GM23338 (cell line): ENCODE measurements at regions not wholly inside any gene's neighbourhood (a gene's known extent, or its start where the extent isn't known, plus 50 kb on each side); places are given as distances from the start of the nearest gene placed in this dataset.
"Not testable (repeated sequence)": the region's sequence is repeated elsewhere in the genome, so short reads cannot be mapped to it uniquely, and the experiment has no call there.

ENCODE experiments used
- ATAC-seq: fragments of 200-7000 bp; cut with Tn5 transposase; 3 replicates; pipeline ENCODE4 v1.9.1; 2020
- DNase-seq: peaks from one replicate; pipeline ENCODE4 v3.0.0-alpha.2; 2015; ENCODE audit warnings: low spot score
- H2AFZ ChIP-seq: fragments of 200-600 bp; sonication (generic); 2 replicates; pipeline ENCODE4 v1.8.0; 2016; ENCODE audit warnings: antibody characterized with exemption, mild to moderate bottlenecking, moderate library complexity
- H3F3A ChIP-seq: fragments of 200-600 bp; sonication (generic); replicated peaks from 2 replicates; pipeline ENCODE4 v1.8.0; 2017; ENCODE audit warnings: antibody characterized with exemption, mixed run types, low read depth
- H3K27ac ChIP-seq: fragments of 200-600 bp; sonication (generic); 2 replicates; pipeline ENCODE4 v1.6.1; 2016; ENCODE audit warnings: low read depth
- H3K27me3 ChIP-seq: fragments of 200-600 bp; sonication (generic); 2 replicates; pipeline ENCODE4 v1.8.0; 2016; ENCODE audit warnings: mild to moderate bottlenecking, mixed run types, moderate library complexity; ENCODE audit not compliant: insufficient read depth
- H3K36me3 ChIP-seq: fragments of 200-600 bp; sonication (generic); 2 replicates; pipeline ENCODE4 v1.8.0; 2016; ENCODE audit warnings: mild to moderate bottlenecking; ENCODE audit not compliant: insufficient read depth
- H3K4me1 ChIP-seq: fragments of 200-600 bp; sonication (generic); 2 replicates; pipeline ENCODE4 v1.8.0; 2016; ENCODE audit warnings: mild to moderate bottlenecking, moderate library complexity; ENCODE audit not compliant: insufficient read depth
- H3K4me2 ChIP-seq: fragments of 200-600 bp; sonication (generic); 2 replicates; pipeline ENCODE4 v1.7.1; 2017; ENCODE audit warnings: mixed run types
- H3K4me3 ChIP-seq: fragments of 200-600 bp; sonication (generic); 2 replicates; pipeline ENCODE4 v1.6.1; 2016; ENCODE audit warnings: mixed run types
- H3K79me2 ChIP-seq: fragments of 200-600 bp; sonication (generic); replicated peaks from 2 replicates; pipeline ENCODE4 v1.8.0; 2017; ENCODE audit warnings: mild to moderate bottlenecking; ENCODE audit not compliant: insufficient read depth
- H3K9me2 ChIP-seq: fragments of 200-600 bp; sonication (generic); 2 replicates; pipeline ENCODE4 v1.8.0; 2017; ENCODE audit not compliant: insufficient read depth
- H4K20me1 ChIP-seq: fragments of 200-600 bp; sonication (generic); replicated peaks from 2 replicates; pipeline ENCODE4 v1.8.0; 2017; ENCODE audit warnings: mild to moderate bottlenecking; ENCODE audit not compliant: insufficient read depth
- H3K27ac Mint-ChIP-seq: 2 replicates; pipeline ENCODE4 v1.8.0; 2020; ENCODE audit warnings: inconsistent platforms, mild to moderate bottlenecking, moderate library complexity, mixed read lengths
- H3K27me3 Mint-ChIP-seq: 3 replicates; pipeline ENCODE4 v1.8.0; 2022; ENCODE audit warnings: low read depth, mild to moderate bottlenecking, moderate library complexity, mixed read lengths, inconsistent platforms; ENCODE audit not compliant: insufficient read depth, poor library complexity
- H3K36me3 Mint-ChIP-seq: 3 replicates; pipeline ENCODE4 v1.8.0; 2021; ENCODE audit warnings: low read depth, mild to moderate bottlenecking, inconsistent platforms, moderate library complexity, mixed read lengths
- H3K4me1 Mint-ChIP-seq: 3 replicates; pipeline ENCODE4 v1.8.0; 2020; ENCODE audit warnings: mild to moderate bottlenecking, inconsistent platforms, mixed read lengths
- H3K4me3 Mint-ChIP-seq: 3 replicates; pipeline ENCODE4 v1.8.0; 2021; ENCODE audit warnings: moderate library complexity, mild to moderate bottlenecking, inconsistent platforms, mixed read lengths
- H3K9me3 Mint-ChIP-seq: 3 replicates; pipeline ENCODE4 v1.8.0; 2020; ENCODE audit warnings: moderate library complexity, mild to moderate bottlenecking, inconsistent platforms, mixed read lengths
- CREB1 ChIP-seq: fragments of 250-450 bp; sonication (Bioruptor Pico); IDR thresholded peaks from 2 replicates; pipeline ENCODE4 v1.5.0; 2020; ENCODE audit warnings: low read depth, mild to moderate bottlenecking, moderate library complexity
- CTCF ChIP-seq, 2 experiments: fragments of 200-600 bp in 1 of 2; sonication (generic) in 1 of 2; conservative IDR thresholded peaks; 2 replicates each; pipeline versions ENCODE4 v1.5.1 to v1.6.1; 2016 to 2017; ENCODE audit warnings: antibody characterized with exemption in 2 of 2, low read depth in 2 of 2, mild to moderate bottlenecking in 2 of 2, moderate library complexity in 1 of 2
- ETS1 ChIP-seq: IDR thresholded peaks from 2 replicates; pipeline ENCODE4 v1.6.1; 2016; ENCODE audit warnings: antibody characterized with exemption
- JUNB ChIP-seq: IDR thresholded peaks from one replicate; pipeline ENCODE4 v1.6.1; 2016; ENCODE audit warnings: antibody characterized with exemption; ENCODE audit not compliant: unreplicated experiment

- H3K4me1 ChIP-seq: no peaks in the 10 kb centered on the region
- H3K4me1 Mint-ChIP-seq: no peaks in the 10 kb centered on the region
- no peaks in the 10 kb centered on the region for H4K20me1 ChIP-seq
Measured at GRCh38 chr21:23138797-23139196, 2140.6 kb downstream of the NCAM2 start.

DNA sequence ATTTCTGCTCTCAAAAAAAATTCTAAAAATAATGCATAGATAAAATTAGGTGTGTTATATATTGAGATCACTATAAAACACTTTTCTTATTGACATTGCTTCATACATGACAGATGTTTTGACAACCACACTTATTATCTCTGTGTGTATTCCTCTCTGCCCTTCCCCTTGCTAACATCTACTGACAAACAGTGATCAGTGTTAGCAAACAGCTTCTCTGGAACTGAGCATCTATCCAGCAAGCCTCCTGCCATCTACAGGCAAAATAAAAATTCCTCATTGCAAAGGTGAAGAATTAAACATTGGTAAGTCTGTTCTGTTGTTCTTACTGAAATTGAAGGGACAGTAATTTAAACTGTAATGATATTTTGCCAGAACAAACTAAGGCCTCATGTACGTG, 2153.9 kb downstream of the NCAM2 start:
- DNase-seq: no peak

More at GRCh38 chr21:23138797-23139196, 2140.6 kb downstream of the NCAM2 start:
- Histone ChIP-seq H3K79me2 (no peaks in the 10 kb centered on the region), H3K36me3 (peaks cover 10% of the 10 kb centered on the region), H3F3A (no peaks in the 10 kb centered on the region), H2AFZ (no peak overlapping the region), H3K9me2 (no peaks in the 10 kb centered on the region), H3K27ac (no peak overlapping the region), H3K27me3 (no peaks in the 10 kb centered on the region), H3K4me3 (no peak overlapping the region), H3K4me2 (no peak overlapping the region)
- Mint-ChIP-seq H3K27me3 (no peaks in the 10 kb centered on the region), H3K27ac (no peak overlapping the region), H3K36me3 (peaks cover 32% of the 10 kb centered on the region; the same call in 2 of the 3 replicates), H3K4me3 (no peak overlapping the region), H3K9me3 (peaks cover 57% of the 10 kb centered on the region)
- ATAC-seq (no peak), DNase-seq (no peak)
- no peak for TF ChIP-seq CREB1 (CRISPR knock-in tag)
- no peak for TF ChIP-seq ETS1

DNA sequence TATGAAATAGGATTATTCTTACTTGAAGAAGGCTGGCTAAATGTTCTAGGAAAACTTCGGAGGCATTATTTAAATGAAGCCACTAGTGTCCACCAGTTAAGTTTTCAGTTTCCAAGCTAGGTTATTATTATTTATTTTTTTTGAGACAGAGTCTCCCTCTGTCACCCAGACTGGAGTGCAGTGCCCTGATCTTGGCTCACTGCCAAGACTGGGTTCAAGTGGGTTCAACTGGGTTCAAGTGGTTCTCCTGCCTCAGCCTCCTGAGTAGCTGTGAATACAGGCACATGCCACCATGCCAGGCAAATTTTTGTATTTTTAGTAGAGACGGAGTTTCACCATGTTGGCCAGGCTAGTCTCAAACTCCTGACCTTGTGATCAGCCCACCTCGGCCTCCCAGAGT, 2155.6 kb downstream of the NCAM2 start:
- not testable (repeated sequence) for H3K9me3 Mint-ChIP-seq, ATAC-seq, H3F3A ChIP-seq, H3K4me1 Mint-ChIP-seq, H3K9me2 ChIP-seq, H3K36me3 ChIP-seq, DNase-seq, H3K79me2 ChIP-seq, H3K4me3 ChIP-seq, H3K27me3 Mint-ChIP-seq, H3K4me3 Mint-ChIP-seq, H3K4me2 ChIP-seq, H3K4me1 ChIP-seq, H3K27ac ChIP-seq, H4K20me1 ChIP-seq, H2AFZ ChIP-seq, H3K27ac Mint-ChIP-seq, H3K36me3 Mint-ChIP-seq, H3K27me3 ChIP-seq

More for the DNA sequence above, 2153.9 kb downstream of the NCAM2 start:
- Histone ChIP-seq H3F3A (no peaks in the 10 kb centered on the region), H4K20me1 (no peaks in the 10 kb centered on the region), H3K9me2 (no peaks in the 10 kb centered on the region), H3K27ac (no peak overlapping the region), H3K4me2 (no peak overlapping the region), H3K36me3 (no peaks in the 10 kb centered on the region), H3K79me2 (no peaks in the 10 kb centered on the region), H3K27me3 (no peaks in the 10 kb centered on the region), H3K4me1 (no peaks in the 10 kb centered on the region), H3K4me3 (no peak overlapping the region), H2AFZ (no peak overlapping the region)
- Mint-ChIP-seq H3K36me3 (no peaks in the 10 kb centered on the region), H3K4me1 (no peaks in the 10 kb centered on the region; the same call in 2 of the 3 replicates), H3K27me3 (no peaks in the 10 kb centered on the region), H3K27ac (no peak overlapping the region), H3K9me3 (no peaks in the 10 kb centered on the region; the same call in 2 of the 3 replicates), H3K4me3 (no peak overlapping the region)
- ATAC-seq: no peak
- TF ChIP-seq JUNB: no peak
- 0 out of 4 replicates have a peak, but pooled peaks of 1 of the 2 experiments have one; percentile 8 for TF ChIP-seq CTCF (conservative IDR thresholded peaks at IDR 0.05; ENCODE audit: low read depth in 2 of 2)
